Sigmoid colon (tissue), 6 donors: ENCODE measurements at regions not wholly inside any gene's neighbourhood (a gene's known extent, or its start where the extent isn't known, plus 50 kb on each side); places are given as distances from the start of the nearest gene placed in this dataset.
A peak's percentile ranks its signal among the peaks of the same experiment; 100 is the strongest.

Experiments used
- DNase-seq: peaks from one replicate; pipeline ENCODE4 v3.0.0-alpha.2; 2019
- H3K27ac ChIP-seq, 4 donors: fragments of 200-600 bp; sonication (generic); one replicate each; pipeline ENCODE4 v1.5.1; 2016 to 2019; ENCODE audit warnings: mild to moderate bottlenecking in 1 of 4
- H3K27me3 ChIP-seq, 3 donors: fragments of 200-600 bp; sonication (generic); one replicate each; pipeline ENCODE4 v1.5.1; 2019; ENCODE audit warnings: mild to moderate bottlenecking in 1 of 3
- H3K36me3 ChIP-seq, 4 donors: fragments of 200-600 bp; sonication (generic); one replicate each; pipeline ENCODE4 v1.5.1; 2016 to 2019
- H3K4me1 ChIP-seq, 4 donors: fragments of 200-600 bp; sonication (generic); one replicate each; pipeline ENCODE4 v1.5.1; 2017 to 2019
- H3K4me3 ChIP-seq, 4 donors: fragments of 200-600 bp; sonication (generic); one replicate each; pipeline ENCODE4 v1.5.1; 2017 to 2019; ENCODE audit warnings: mild to moderate bottlenecking in 2 of 4, moderate library complexity in 1 of 4
- H3K9me3 ChIP-seq, 4 donors: fragments of 200-600 bp in 3 of 4; sonication (generic) in 3 of 4; one replicate each; pipeline versions ENCODE4 v1.5.1 to v1.6.1; 2013 to 2019
- EP300 ChIP-seq, 4 donors: sonication (generic); formaldehyde crosslinking; IDR thresholded peaks; one replicate each; pipeline ENCODE4 v1.6.1; 2017; ENCODE audit warnings: antibody characterized with exemption in 4 of 4
- POLR2A ChIP-seq, 2 donors: fragments of 450-650 bp; IDR thresholded peaks; one replicate each; pipeline ENCODE4 v1.6.1; 2016; ENCODE audit warnings: antibody characterized with exemption in 2 of 2, mild to moderate bottlenecking in 2 of 2, moderate library complexity in 2 of 2
- POLR2AphosphoS5 ChIP-seq, 4 donors: sonication (generic); formaldehyde crosslinking; IDR thresholded peaks; one replicate each; pipeline ENCODE4 v1.6.1; 2017; ENCODE audit warnings: antibody characterized with exemption in 4 of 4
- WGBS, 2 donors: extraction: QIAGEN DNeasy Blood & Tissue Kit; methylation state at CpG; one replicate each; pipeline ENCODE4 v1.1.7; 2013; 5-methylcytosine and 5-hydroxymethylcytosine counted together
- intact Hi-C: fragments of 100-400 bp; cut with DNase I; formaldehyde crosslinking; loops from one replicate; pipeline ENCODE4 v1.15.1; 2023
- TF ChIP-seq, protein P1 (sequence below), 4 experiments: fragments of 450-650 bp in 3 of 4; fragments of 200-600 bp in 1 of 4; IDR thresholded peaks; one replicate each; pipeline ENCODE4 v1.5.1; 2016 to 2019; ENCODE audit warnings: antibody characterized with exemption in 4 of 4, mild to moderate bottlenecking in 3 of 4, moderate library complexity in 2 of 4
- donor health status: healthy with polysubstance abuse.
- donor health status: healthy.

DNA sequence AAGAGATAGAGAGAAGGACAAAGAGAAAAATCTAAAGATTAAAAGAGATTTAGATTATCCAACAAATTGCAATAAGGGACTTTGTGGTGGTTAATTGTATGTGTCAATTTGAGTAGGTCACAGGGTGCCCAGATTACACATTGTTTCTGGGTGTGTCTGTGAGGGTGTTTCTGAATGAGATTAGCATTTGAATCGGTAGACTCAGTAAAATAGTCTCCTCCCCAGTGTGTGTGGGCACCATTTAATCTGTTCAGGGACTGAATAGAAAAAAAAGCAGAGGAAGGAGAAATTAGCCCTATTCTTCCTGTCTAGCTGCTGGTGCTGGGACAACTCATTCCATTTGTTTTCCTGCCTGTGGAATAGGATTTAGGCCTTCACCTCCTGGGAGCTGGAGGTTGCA lies 339.8 kb upstream of the EPHA4 start:
- peaks cover 0 to 20% (median 11%) of the 10 kb centered on the region in 4 donors for H3K4me1 ChIP-seq
- intact Hi-C loops, result no loop called here
- no peaks in the 10 kb centered on the region for H3K27me3 ChIP-seq
- 21 to 66% methylated on average over 1 of the region's 1 CpG for WGBS, 2 donors
- H3K4me3 ChIP-seq, result no peak overlapping the region
- no peak for DNase-seq
- H3K9me3 ChIP-seq, result no peaks in the 10 kb centered on the region
- no peak for TF ChIP-seq POLR2A (IDR thresholded peaks at IDR 0.05)
- TF ChIP-seq POLR2AphosphoS5 (IDR thresholded peaks at IDR 0.05), result no peak
- H3K36me3 ChIP-seq, result no peaks in the 10 kb centered on the region
- no peak overlapping the region for H3K27ac ChIP-seq

DNA sequence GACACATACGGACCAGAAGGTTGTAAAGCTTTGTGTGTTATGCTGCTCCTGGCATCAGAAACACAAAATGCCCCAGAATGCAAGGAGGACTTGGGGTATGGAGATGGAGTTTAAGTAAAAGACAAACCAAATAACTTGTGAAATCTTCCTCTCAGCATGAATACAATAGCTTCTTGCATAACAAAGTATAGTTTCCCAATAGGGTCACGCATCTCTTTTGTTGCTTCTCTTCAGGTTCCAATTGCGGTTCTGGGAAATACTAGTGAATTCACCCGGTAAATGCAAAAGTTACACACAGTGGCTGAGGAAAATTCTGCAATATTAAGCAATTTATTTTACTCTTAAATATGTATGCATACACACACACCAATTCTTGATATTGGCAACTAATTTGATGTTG lies 339.2 kb upstream of the EPHA4 start:
- intact Hi-C loops, result no loop called here
- Histone ChIP-seq H3K4me3 (no peak overlapping the region), H3K27ac (no peak overlapping the region), H3K4me1 (peaks cover 0 to 20% (median 11%) of the 10 kb centered on the region in 4 donors), H3K27me3 (no peaks in the 10 kb centered on the region), H3K36me3 (no peaks in the 10 kb centered on the region), H3K9me3 (no peaks in the 10 kb centered on the region)
- no peak for TF ChIP-seq EP300 (IDR thresholded peaks at IDR 0.05)
- TF ChIP-seq, protein P1, sequence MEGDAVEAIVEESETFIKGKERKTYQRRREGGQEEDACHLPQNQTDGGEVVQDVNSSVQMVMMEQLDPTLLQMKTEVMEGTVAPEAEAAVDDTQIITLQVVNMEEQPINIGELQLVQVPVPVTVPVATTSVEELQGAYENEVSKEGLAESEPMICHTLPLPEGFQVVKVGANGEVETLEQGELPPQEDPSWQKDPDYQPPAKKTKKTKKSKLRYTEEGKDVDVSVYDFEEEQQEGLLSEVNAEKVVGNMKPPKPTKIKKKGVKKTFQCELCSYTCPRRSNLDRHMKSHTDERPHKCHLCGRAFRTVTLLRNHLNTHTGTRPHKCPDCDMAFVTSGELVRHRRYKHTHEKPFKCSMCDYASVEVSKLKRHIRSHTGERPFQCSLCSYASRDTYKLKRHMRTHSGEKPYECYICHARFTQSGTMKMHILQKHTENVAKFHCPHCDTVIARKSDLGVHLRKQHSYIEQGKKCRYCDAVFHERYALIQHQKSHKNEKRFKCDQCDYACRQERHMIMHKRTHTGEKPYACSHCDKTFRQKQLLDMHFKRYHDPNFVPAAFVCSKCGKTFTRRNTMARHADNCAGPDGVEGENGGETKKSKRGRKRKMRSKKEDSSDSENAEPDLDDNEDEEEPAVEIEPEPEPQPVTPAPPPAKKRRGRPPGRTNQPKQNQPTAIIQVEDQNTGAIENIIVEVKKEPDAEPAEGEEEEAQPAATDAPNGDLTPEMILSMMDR (IDR thresholded peaks at IDR 0.05), result no peak
- no peak for TF ChIP-seq POLR2AphosphoS5 (IDR thresholded peaks at IDR 0.05)
- no peak for TF ChIP-seq POLR2A (IDR thresholded peaks at IDR 0.05)
- WGBS, 2 donors, result 94 to 95% methylated on average over 4 of the region's 4 CpGs
- no peak for DNase-seq

- no peak for DNase-seq
These were observed 336.4 kb upstream of the EPHA4 start for GRCh38 chr2:221908518-221908917.

DNA sequence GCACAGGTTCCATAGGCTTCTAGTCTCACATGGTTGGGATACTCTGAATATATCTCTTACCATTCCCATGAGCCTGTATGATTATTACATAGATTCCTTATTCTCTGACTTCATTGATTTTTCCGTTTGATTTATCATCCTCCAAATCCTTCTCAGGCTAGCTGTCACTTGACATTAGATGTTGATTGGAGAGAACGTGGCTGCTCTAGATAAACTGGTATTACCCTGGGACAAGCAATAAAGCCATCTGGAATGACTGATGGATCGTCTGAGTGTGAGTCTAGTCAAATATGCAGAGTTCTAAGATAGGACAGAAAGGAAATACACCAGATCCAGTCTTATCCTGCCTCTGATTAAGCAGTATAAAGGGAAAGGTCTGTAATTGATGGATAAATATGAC lies 325.6 kb upstream of the EPHA4 start:
- Histone ChIP-seq H3K4me3 (no peak overlapping the region), H3K4me1 (peaks cover 0 to 21% (median 16%) of the 10 kb centered on the region in 4 donors), H3K27ac (no peak overlapping the region), H3K36me3 (no peaks in the 10 kb centered on the region), H3K9me3 (no peaks in the 10 kb centered on the region), H3K27me3 (no peaks in the 10 kb centered on the region)
- intact Hi-C loops, result no loop called here
- TF ChIP-seq, protein P1 (IDR thresholded peaks at IDR 0.05), result no peak
- no peak for TF ChIP-seq POLR2AphosphoS5 (IDR thresholded peaks at IDR 0.05)
- no peak for DNase-seq
- WGBS, 2 donors, result 42 to 56% methylated on average over 3 of the region's 3 CpGs

More at GRCh38 chr2:221908518-221908917, 336.4 kb upstream of the EPHA4 start:
- Histone ChIP-seq H3K9me3 (no peaks in the 10 kb centered on the region), H3K4me1 (peaks cover 0 to 4% (median under 1%) of the 10 kb centered on the region in 4 donors), H3K36me3 (no peaks in the 10 kb centered on the region), H3K4me3 (no peak overlapping the region), H3K27me3 (no peaks in the 10 kb centered on the region), H3K27ac (no peak overlapping the region)
- WGBS, 2 donors, result 74 to 78% methylated on average over 4 of the region's 4 CpGs
- intact Hi-C loops, result no loop called here
- TF ChIP-seq EP300 (IDR thresholded peaks at IDR 0.05) (no peak), POLR2A (IDR thresholded peaks at IDR 0.05) (no peak), POLR2AphosphoS5 (IDR thresholded peaks at IDR 0.05) (no peak)
- TF ChIP-seq, protein P1 (IDR thresholded peaks at IDR 0.05), result no peak

DNA sequence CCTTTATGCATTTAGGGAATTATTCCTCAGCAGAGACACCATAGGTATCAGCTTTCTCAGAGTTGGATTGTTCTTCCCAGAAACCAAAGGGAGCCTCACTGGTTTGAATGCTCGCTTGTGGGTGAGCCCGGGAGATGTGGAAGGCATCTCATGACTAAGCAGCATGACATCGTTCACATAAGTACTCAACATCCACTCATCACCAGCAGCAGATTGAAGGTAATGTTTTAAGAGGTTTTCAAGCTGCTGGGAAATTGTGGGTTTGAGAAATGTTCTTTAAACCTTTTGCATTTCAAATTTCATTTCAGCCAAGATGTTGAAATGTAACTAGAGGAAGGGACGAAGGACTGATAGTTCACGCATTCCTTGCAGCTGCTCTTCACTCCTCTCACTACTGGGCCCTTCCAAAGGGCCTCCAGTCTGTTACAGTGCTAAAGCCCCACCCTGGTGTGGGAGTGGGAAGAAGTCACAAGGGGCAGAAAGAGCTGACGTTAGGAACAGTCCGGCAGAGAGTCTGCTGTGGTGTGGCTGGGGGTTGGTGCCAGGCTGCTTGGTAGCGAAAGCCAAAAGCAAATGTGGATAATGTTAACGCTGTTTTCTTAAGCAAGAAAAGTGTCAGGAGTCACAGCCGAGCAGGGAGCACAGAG lies 324.5 kb upstream of the EPHA4 start:
- no peak for DNase-seq
- 75 to 79% methylated on average over 10 of the region's 10 CpGs for WGBS, 2 donors
- intact Hi-C loops, result no loop called here
- H3K27me3 ChIP-seq, result no peaks in the 10 kb centered on the region
- TF ChIP-seq POLR2A (IDR thresholded peaks at IDR 0.05), result no peak
- no peak for TF ChIP-seq EP300 (IDR thresholded peaks at IDR 0.05)
- no peak for TF ChIP-seq POLR2AphosphoS5 (IDR thresholded peaks at IDR 0.05)
- TF ChIP-seq, protein P1 (IDR thresholded peaks at IDR 0.05), result no peak
- H3K36me3 ChIP-seq, result no peaks in the 10 kb centered on the region
- H3K9me3 ChIP-seq, result no peaks in the 10 kb centered on the region
- H3K4me1 ChIP-seq, result peaks cover 0 to 21% (median 16%) of the 10 kb centered on the region in 4 donors
- peak overlapping the region in 3 of 4 donors; percentile 67 to 70 (median 69) for H3K27ac ChIP-seq
- H3K4me3 ChIP-seq, result no peak overlapping the region
